HEK293T (cell line): ENCODE measurements at regions not wholly inside any gene's neighbourhood (a gene's known extent, or its start where the extent isn't known, plus 50 kb on each side); places are given as distances from the start of the nearest gene placed in this dataset.

Source experiments
- ARNT ChIP-seq: fragments of 450-650 bp; IDR thresholded peaks from 2 replicates; pipeline ENCODE4 v1.6.1; 2017; ENCODE audit warnings: mild to moderate bottlenecking
- BHLHE40 ChIP-seq: fragments of 450-650 bp; IDR thresholded peaks from 2 replicates; pipeline ENCODE4 v1.6.1; 2016; ENCODE audit warnings: mild to moderate bottlenecking, moderate library complexity, borderline replicate concordance
- FOXK2 ChIP-seq: fragments of 450-650 bp; IDR thresholded peaks from 2 replicates; pipeline ENCODE4 v1.6.1; 2016; ENCODE audit warnings: mild to moderate bottlenecking
- FOXM1 ChIP-seq: fragments of 450-650 bp; IDR thresholded peaks from 2 replicates; pipeline ENCODE4 v1.6.1; 2017; ENCODE audit warnings: mild to moderate bottlenecking, borderline replicate concordance
- L3MBTL2 ChIP-seq: fragments of 450-650 bp; conservative IDR thresholded peaks from 2 replicates; pipeline ENCODE4 v1.6.1; 2016; ENCODE audit warnings: mild to moderate bottlenecking
- LEF1 ChIP-seq: fragments of 450-650 bp; IDR thresholded peaks from 2 replicates; pipeline ENCODE4 v1.6.1; 2017; ENCODE audit warnings: mild to moderate bottlenecking, borderline replicate concordance
- NFRKB ChIP-seq: fragments of 450-650 bp; IDR thresholded peaks from 2 replicates; pipeline ENCODE4 v1.6.1; 2016; ENCODE audit warnings: mild to moderate bottlenecking, moderate library complexity
- SP1 ChIP-seq: fragments of 450-650 bp; IDR thresholded peaks from 2 replicates; pipeline ENCODE4 v1.6.1; 2017
- TF ChIP-seq, protein P1 (sequence below): fragments of 450-650 bp; IDR thresholded peaks from 2 replicates; pipeline ENCODE4 v1.6.1; 2016

DNA sequence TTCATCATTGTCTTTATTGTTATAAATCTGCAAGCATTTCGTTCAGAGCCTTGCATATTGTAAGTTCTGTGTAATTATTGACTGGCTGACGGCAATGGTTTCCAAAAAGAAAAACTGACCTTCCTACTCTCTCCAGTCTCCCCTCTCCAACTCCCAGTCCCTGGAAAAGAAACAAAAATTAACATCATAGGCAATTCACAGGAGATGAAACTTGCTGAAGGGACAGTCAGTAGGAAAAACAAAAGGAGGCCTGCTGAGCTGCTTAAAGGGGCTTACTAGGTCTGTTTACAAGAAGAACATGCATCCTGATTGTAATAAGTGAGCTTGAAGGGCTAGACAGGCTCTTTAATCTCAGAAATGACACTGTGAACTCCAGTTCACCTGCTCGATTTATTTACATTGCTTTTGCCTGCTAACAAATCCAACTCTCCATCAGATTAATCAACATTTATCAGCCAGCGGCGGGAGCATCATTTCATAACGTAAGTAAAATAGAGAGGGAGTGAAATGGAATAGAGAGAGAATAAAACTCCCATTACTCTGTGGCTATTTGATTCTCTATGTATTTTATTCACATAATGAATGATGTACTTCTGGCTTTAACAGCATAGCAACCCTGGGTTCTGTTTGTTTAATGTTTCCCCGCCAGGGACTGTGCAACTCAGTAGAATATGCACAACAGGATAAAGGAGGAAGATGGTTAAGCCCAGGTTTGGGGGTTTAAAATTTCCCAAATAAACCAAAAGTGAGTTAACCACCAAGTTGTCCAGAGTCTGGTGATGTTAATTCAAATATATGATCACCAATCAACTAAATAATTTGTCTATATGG, 256.7 kb upstream of the SETBP1 start:
- TF ChIP-seq FOXM1 (no peak), SP1 (no peak), BHLHE40 (no peak), FOXK2 (no peak), NFRKB (no peak), ARNT (no peak), L3MBTL2 (no peak), LEF1 (no peak)
- TF ChIP-seq, protein P1, sequence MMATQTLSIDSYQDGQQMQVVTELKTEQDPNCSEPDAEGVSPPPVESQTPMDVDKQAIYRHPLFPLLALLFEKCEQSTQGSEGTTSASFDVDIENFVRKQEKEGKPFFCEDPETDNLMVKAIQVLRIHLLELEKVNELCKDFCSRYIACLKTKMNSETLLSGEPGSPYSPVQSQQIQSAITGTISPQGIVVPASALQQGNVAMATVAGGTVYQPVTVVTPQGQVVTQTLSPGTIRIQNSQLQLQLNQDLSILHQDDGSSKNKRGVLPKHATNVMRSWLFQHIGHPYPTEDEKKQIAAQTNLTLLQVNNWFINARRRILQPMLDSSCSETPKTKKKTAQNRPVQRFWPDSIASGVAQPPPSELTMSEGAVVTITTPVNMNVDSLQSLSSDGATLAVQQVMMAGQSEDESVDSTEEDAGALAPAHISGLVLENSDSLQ = no peak
